Esophagus (tissue), 2 donors: ENCODE measurements at regions not wholly inside any gene's neighbourhood (a gene's known extent, or its start where the extent isn't known, plus 50 kb on each side); places are given as distances from the start of the nearest gene placed in this dataset.

ENCODE experiments used
- H3K27ac ChIP-seq, 2 donors: one replicate each; pipeline ENCODE4 v1.5.1; 2013; ENCODE audit warnings: low read depth in 2 of 2, mild to moderate bottlenecking in 2 of 2, inconsistent platforms in 1 of 2, low read length in 1 of 2, moderate library complexity in 1 of 2
- H3K27me3 ChIP-seq, 2 donors: one replicate each; pipeline ENCODE4 v1.6.1; 2013; ENCODE audit warnings: low read length in 2 of 2, control low read depth in 1 of 2, mild to moderate bottlenecking in 1 of 2; ENCODE audit not compliant: insufficient read depth in 2 of 2, control insufficient read depth in 1 of 2
- H3K36me3 ChIP-seq, 2 donors: one replicate each; pipeline ENCODE4 v1.6.1; 2013; ENCODE audit warnings: low read length in 1 of 2; ENCODE audit not compliant: control insufficient read depth in 2 of 2, insufficient read depth in 2 of 2
- H3K4me1 ChIP-seq, 2 donors: one replicate each; pipeline ENCODE4 v1.6.1; 2013; ENCODE audit warnings: low read length in 1 of 2; ENCODE audit not compliant: control insufficient read depth in 2 of 2, insufficient read depth in 2 of 2
- H3K4me3 ChIP-seq, 2 donors: one replicate each; pipeline ENCODE4 v1.5.1; 2013; ENCODE audit warnings: low read length in 2 of 2, mild to moderate bottlenecking in 2 of 2, low read depth in 1 of 2, moderate library complexity in 1 of 2
- H3K9me3 ChIP-seq, 2 donors: one replicate each; pipeline ENCODE4 v1.6.1; 2013; ENCODE audit warnings: mild to moderate bottlenecking in 2 of 2, low read depth in 1 of 2, low read length in 1 of 2, moderate library complexity in 1 of 2; ENCODE audit not compliant: control insufficient read depth in 2 of 2, insufficient read depth in 1 of 2
- WGBS, 2 donors: extraction: QIAGEN DNeasy Blood & Tissue Kit; methylation state at CpG; one replicate each; pipeline ENCODE4 v1.1.7; 2013; 5-methylcytosine and 5-hydroxymethylcytosine counted together
- donor health status: healthy with polysubstance abuse.
- donor health status: Bipolar disorder and iron deficiency.

DNA sequence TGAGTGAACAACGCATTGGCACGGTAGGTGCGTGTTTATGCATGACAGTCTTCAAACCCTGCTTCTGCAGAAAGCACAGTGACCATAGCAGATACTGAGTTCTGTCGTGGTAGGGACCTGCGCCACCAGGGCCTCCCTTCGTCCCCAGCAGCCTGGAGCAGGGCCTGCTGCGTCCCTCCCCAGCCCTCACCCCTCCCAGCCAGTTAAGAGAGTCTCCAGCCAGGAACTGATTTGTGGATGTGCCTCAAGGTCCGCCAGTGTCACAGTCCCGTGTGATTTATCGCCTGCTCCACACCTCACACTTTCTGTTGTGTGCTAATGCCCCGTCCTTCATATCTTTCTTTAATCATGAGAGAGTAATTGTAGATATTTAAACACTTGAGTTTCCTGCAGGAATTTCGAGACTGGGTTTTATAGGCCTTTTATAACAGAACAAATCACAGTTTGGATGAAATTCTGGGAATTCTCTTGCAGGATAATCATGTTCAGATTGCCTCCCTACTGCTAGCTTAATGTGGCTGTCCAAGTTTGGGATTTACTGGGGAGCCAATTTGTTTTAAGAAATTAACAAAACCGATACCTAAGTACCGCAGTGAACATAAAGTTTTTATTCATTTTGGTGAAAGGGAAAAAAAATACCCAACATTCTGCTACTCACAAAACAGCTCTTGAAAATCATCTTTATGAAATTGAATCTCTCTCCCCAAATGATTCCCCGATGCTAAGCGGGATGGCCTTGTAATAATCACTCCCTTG, 438.6 kb downstream of the TSHZ3 start:
- Histone ChIP-seq H3K9me3 (peaks cover 0 to 2% of the 10 kb centered on the region in 2 donors), H3K27ac (no peak overlapping the region), H3K27me3 (no peaks in the 10 kb centered on the region), H3K4me1 (no peaks in the 10 kb centered on the region), H3K4me3 (no peak overlapping the region), H3K36me3 (no peaks in the 10 kb centered on the region)
- WGBS, 2 donors: 71 to 79% methylated on average over 16 of the region's 16 CpGs

DNA sequence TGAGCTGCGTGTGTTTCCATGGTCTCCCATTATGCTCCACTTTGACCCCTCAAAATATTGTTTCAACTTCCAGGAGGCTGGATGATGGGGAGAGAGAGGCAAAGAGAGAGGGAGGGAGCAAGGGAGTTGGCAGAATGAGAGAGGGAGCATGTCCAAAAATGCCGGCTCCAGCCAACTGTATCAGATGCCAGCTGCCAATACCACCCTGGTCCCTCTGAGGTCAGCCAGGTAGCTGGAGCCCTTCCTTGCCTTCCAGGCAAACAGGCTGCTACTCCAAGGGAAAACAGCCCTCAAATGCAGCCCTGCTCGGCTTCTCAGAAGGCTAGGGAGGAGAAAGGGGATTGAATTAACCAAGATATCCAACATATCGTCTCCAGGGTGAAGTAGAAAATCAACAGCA, 440.0 kb downstream of the TSHZ3 start:
- WGBS, 2 donors: 64 to 71% methylated on average over 4 of the region's 4 CpGs
- Histone ChIP-seq H3K4me3 (no peak overlapping the region), H3K36me3 (no peaks in the 10 kb centered on the region), H3K4me1 (no peaks in the 10 kb centered on the region), H3K27me3 (no peaks in the 10 kb centered on the region), H3K27ac (no peak overlapping the region), H3K9me3 (peaks cover 0 to 2% of the 10 kb centered on the region in 2 donors)

DNA sequence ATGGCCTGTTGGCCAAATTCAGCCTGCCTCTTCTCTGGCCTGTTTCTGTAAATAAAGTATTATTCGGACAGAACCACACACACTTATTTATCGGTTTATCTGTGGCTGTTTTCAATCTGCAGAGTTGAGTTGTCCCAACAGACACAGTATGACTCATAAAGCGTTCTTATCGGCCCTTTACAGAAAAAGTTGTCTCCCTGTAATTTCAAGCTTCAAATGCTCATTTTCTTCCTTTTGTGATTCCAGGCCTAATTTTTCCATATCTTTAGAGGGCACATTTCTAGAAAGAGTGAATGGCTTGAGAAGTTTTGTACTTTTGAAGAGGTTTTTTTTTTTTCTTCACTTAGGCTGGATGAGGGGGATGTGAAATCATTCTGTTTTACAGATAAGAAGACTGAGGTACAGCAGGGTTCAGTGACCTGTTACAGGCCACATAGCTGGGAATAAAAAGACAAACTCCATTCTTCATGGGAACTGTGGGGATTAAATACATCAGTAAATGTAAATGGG, 440.9 kb downstream of the TSHZ3 start:
- H3K27ac ChIP-seq: no peak overlapping the region
- no peaks in the 10 kb centered on the region for H3K4me1 ChIP-seq
- H3K36me3 ChIP-seq: no peaks in the 10 kb centered on the region
- H3K4me3 ChIP-seq: no peak overlapping the region
- 79% methylated on average over 4 of the region's 4 CpGs for WGBS, 2 donors
- no peaks in the 10 kb centered on the region for H3K27me3 ChIP-seq
- H3K9me3 ChIP-seq: no peaks in the 10 kb centered on the region

DNA sequence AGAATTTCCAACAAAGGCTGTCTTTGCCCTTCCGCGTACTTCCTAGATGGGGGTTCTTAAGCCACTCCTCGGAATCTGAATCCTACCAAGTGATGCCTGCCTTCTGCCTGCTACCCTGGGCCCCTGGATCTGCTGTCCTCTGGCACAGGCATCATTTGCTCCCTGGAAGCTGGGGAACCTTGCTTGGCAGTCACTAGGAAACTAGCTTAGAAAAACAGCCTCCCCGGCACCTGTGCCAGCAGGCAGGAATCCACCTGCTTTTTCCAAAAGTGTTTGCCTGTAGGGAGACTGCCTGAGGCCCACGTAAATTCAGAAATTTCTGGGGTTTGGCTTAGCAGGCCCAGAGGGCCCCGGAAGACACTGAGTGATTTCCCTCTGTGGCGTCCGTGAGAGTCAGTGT, 442.4 kb downstream of the TSHZ3 start:
- H3K36me3 ChIP-seq: no peaks in the 10 kb centered on the region
- no peak overlapping the region for H3K4me3 ChIP-seq
- no peaks in the 10 kb centered on the region for H3K4me1 ChIP-seq
- no peaks in the 10 kb centered on the region for H3K9me3 ChIP-seq
- no peaks in the 10 kb centered on the region for H3K27me3 ChIP-seq
- WGBS, 2 donors: 88% methylated on average over 8 of the region's 8 CpGs
- H3K27ac ChIP-seq: no peak overlapping the region

DNA sequence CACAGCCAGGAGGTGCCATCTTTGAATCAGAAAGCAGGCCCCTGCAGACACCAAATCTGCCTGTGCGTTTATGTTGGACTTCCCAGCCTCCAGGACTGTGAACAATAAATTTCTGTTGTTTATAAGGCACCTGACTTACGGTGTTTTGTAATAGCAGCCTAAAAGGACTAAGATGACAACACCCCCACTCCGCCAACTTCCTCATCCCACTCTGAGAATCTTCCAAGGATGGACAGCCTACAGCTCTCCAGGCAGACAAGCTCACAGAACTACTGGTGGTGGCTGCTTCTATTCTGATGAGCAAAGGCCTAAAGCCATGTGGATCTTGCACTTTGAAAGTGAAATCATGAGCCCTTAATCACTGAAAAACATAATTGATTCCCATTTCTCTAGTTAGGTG, 449.2 kb downstream of the TSHZ3 start:
- no peaks in the 10 kb centered on the region for H3K27me3 ChIP-seq
- no peaks in the 10 kb centered on the region for H3K36me3 ChIP-seq
- no peaks in the 10 kb centered on the region for H3K9me3 ChIP-seq
- 91 to 92% methylated on average over 3 of the region's 3 CpGs for WGBS, 2 donors
- no peak overlapping the region for H3K27ac ChIP-seq
- H3K4me3 ChIP-seq: no peak overlapping the region
- no peaks in the 10 kb centered on the region for H3K4me1 ChIP-seq

DNA sequence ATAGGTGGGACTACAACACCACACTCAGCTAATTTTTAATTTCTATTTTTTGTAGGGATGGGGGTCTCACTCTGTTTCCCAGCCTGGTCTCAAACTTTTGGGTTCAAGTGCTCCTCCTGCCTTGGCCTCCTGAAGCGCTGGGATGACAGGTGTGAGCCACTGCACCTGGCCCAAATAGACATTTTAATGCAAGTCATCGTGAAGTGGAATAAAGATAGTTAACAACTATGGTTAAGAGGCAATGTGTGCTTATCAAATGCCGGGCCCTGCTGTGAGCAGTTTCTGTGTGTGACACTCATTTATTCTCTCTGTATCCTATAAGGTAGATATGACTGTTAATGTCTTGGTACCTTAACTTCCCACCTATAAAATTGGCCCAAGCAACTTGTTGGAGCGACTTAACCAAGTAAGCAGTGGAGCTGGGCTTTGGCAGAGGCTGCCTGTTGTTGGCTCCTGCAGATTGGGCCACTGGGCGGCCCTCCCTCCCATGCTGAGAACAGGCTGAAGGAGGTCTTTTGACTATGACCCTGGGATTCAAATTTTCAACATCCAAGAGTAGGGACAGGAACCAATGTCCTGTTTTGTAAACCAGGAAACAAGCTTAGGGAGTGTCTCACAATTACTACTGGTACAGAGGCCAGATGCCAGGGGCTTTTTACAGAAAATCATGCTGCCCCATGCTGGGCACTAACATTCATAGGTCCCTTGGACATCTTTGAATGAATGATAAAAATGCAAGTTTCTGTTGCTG, 450.7 kb downstream of the TSHZ3 start:
- Histone ChIP-seq H3K4me3 (no peak overlapping the region), H3K27me3 (no peaks in the 10 kb centered on the region), H3K9me3 (no peaks in the 10 kb centered on the region), H3K4me1 (no peaks in the 10 kb centered on the region), H3K36me3 (no peaks in the 10 kb centered on the region), H3K27ac (no peak overlapping the region)
- 76 to 83% methylated on average over 5 of the region's 5 CpGs for WGBS, 2 donors

DNA sequence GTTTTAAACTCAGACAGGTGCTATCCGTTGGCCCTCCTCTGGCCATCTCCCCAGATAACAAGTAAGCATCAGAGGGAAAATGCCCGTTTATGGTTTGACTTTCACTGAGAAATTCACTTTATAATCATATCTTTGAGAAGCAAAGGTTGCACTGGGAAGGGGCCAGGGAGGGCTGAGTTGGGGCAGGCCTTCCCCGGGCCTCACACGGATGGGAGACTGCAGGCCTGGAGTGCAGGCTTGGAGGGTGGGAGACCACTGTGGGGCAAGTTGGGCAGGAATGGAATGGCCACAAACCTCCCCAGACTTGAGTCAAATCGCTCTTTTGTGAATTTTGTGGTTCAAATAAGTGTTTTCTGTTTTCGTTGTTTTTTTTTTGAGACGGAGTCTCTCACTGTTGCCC, 451.7 kb downstream of the TSHZ3 start:
- WGBS, 2 donors: 85 to 92% methylated on average over 7 of the region's 7 CpGs
- H3K9me3 ChIP-seq: peaks cover 0 to 4% of the 10 kb centered on the region in 2 donors
- H3K4me3 ChIP-seq: no peak overlapping the region
- H3K4me1 ChIP-seq: no peaks in the 10 kb centered on the region
- H3K27ac ChIP-seq: no peak overlapping the region
- no peaks in the 10 kb centered on the region for H3K36me3 ChIP-seq
- no peaks in the 10 kb centered on the region for H3K27me3 ChIP-seq

DNA sequence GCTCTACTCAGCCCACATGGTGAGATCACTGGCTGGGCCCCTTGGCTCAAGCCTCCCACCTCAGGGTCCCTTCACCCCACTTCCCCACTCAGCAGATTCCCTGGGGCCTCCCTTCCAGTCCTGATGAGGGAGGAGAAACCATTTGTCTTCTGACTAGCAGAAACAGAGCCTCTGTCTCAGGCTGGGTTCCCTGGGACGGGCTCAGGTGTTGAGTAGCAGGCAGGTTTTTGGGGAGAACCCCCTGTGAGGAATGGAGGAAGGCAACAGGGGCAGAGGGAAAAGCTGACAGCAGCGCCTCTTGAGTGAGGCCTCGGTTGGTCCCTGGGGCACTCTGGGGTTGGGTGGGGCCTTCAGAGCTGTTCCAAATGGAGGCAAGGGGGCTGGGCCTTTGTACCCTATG, 452.2 kb downstream of the TSHZ3 start:
- WGBS, 2 donors: 76 to 92% methylated on average over 3 of the region's 3 CpGs
- Histone ChIP-seq H3K9me3 (peaks cover 0 to 4% of the 10 kb centered on the region in 2 donors), H3K27ac (no peak overlapping the region), H3K4me3 (no peak overlapping the region), H3K36me3 (no peaks in the 10 kb centered on the region), H3K4me1 (no peaks in the 10 kb centered on the region), H3K27me3 (no peaks in the 10 kb centered on the region)

DNA sequence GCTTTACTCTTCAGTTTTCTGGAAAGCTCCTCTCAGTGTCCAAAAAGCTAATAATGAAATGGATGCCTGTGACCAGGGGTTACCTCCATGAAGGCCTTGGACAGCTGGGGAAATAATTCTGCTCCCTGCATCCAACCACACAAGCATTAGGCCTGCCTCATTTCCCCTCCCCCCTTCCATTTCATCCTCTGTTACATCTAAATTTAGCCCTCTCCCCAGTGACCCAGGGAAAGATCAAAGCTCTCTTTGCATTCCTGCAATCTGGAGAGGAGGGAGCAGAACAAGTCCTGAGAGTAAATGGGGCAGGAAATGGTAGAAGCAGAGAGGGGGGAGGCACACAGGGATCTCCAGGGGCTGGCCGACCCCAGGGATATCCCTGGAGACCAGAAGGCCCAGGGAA, 452.7 kb downstream of the TSHZ3 start:
- WGBS, 2 donors: 32 to 33% methylated on average over 1 of the region's 1 CpG

More for the DNA sequence above, 452.7 kb downstream of the TSHZ3 start:
- Histone ChIP-seq H3K9me3 (peaks cover 0 to 4% of the 10 kb centered on the region in 2 donors), H3K36me3 (no peaks in the 10 kb centered on the region), H3K4me3 (no peak overlapping the region), H3K4me1 (no peaks in the 10 kb centered on the region), H3K27me3 (no peaks in the 10 kb centered on the region), H3K27ac (no peak overlapping the region)
